ENCODE measurements at regions not wholly inside any gene's neighbourhood (a gene's known extent, or its start where the extent isn't known, plus 50 kb on each side); places are given as distances from the start of the nearest gene placed in this dataset.
A peak's percentile ranks its signal among the peaks of the same experiment; 100 is the strongest.

DNA sequence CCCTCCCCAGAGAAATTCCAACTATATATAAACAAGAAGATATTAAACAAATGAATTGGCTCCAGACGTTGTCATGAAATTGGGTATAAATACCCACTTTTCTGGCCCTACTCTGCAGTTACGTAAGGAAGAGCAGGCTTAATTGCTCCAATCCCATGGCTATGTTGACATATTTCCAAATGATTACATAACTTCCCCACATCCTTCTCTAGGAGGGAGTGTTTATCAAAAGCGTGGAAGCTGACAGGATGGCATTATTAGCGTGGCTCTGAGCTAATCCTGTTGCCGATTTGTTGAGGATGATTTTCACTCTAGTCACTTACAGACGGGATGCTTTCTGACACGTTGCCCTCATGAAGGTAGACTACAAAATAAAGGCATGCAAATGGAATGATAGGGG is 347.5 kb upstream of the TMCO5A start (continued):
- TF ChIP-seq, protein P1, sequence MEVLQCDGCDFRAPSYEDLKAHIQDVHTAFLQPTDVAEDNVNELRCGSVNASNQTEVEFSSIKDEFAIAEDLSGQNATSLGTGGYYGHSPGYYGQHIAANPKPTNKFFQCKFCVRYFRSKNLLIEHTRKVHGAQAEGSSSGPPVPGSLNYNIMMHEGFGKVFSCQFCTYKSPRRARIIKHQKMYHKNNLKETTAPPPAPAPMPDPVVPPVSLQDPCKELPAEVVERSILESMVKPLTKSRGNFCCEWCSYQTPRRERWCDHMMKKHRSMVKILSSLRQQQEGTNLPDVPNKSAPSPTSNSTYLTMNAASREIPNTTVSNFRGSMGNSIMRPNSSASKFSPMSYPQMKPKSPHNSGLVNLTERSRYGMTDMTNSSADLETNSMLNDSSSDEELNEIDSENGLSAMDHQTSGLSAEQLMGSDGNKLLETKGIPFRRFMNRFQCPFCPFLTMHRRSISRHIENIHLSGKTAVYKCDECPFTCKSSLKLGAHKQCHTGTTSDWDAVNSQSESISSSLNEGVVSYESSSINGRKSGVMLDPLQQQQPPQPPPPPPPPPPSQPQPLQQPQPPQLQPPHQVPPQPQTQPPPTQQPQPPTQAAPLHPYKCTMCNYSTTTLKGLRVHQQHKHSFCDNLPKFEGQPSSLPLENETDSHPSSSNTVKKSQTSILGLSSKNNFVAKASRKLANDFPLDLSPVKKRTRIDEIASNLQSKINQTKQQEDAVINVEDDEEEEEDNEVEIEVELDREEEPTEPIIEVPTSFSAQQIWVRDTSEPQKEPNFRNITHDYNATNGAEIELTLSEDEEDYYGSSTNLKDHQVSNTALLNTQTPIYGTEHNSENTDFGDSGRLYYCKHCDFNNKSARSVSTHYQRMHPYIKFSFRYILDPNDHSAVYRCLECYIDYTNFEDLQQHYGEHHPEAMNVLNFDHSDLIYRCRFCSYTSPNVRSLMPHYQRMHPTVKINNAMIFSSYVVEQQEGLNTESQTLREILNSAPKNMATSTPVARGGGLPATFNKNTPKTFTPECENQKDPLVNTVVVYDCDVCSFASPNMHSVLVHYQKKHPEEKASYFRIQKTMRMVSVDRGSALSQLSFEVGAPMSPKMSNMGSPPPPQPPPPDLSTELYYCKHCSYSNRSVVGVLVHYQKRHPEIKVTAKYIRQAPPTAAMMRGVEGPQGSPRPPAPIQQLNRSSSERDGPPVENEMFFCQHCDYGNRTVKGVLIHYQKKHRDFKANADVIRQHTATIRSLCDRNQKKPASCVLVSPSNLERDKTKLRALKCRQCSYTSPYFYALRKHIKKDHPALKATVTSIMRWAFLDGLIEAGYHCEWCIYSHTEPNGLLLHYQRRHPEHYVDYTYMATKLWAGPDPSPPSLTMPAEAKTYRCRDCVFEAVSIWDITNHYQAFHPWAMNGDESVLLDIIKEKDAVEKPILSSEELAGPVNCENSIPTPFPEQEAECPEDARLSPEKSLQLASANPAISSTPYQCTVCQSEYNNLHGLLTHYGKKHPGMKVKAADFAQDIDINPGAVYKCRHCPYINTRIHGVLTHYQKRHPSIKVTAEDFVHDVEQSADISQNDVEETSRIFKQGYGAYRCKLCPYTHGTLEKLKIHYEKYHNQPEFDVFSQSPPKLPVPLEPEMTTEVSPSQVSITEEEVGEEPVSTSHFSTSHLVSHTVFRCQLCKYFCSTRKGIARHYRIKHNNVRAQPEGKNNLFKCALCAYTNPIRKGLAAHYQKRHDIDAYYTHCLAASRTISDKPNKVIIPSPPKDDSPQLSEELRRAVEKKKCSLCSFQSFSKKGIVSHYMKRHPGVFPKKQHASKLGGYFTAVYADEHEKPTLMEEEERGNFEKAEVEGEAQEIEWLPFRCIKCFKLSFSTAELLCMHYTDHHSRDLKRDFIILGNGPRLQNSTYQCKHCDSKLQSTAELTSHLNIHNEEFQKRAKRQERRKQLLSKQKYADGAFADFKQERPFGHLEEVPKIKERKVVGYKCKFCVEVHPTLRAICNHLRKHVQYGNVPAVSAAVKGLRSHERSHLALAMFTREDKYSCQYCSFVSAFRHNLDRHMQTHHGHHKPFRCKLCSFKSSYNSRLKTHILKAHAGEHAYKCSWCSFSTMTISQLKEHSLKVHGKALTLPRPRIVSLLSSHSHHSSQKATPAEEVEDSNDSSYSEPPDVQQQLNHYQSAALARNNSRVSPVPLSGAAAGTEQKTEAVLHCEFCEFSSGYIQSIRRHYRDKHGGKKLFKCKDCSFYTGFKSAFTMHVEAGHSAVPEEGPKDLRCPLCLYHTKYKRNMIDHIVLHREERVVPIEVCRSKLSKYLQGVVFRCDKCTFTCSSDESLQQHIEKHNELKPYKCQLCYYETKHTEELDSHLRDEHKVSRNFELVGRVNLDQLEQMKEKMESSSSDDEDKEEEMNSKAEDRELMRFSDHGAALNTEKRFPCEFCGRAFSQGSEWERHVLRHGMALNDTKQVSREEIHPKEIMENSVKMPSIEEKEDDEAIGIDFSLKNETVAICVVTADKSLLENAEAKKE (CRISPR knock-in tag; IDR thresholded peaks at IDR 0.05): no peak

DNA sequence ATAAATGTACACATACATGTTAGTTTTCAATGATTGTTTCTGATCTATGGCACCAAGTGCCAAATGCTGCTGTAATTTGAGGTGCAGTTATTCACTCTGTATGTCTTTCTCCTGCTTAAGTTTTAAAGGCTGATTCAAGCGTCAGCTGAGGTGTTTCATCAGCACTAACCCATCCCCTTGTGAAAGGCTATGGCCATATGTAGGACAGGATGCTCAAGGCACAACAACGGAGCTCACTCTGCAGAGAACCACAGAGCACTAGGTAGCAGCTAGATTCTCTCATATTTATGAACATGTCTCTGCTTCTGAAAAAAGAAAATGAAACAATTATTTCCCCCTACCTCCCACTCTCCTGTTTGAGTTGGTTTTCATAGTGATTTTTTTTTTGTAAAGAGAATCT is 340.0 kb upstream of the TMCO5A start:
- H4K20me1 ChIP-seq (replicated peaks; ENCODE audit: insufficient read depth): no peaks in the 10 kb centered on the region
- no peaks in the 10 kb centered on the region for H3K36me3 ChIP-seq (ENCODE audit: insufficient read depth)
- no peaks in the 10 kb centered on the region for H3K9me2 ChIP-seq (ENCODE audit: insufficient read depth)
- no peak overlapping the region for H3K4me3 Mint-ChIP-seq
- H2AFZ ChIP-seq: peak overlapping the region; percentile 57; the same call in 1 of the 2 replicates
- H3K27ac ChIP-seq (ENCODE audit: low read depth): no peak overlapping the region
- no peaks in the 10 kb centered on the region for H3K36me3 Mint-ChIP-seq (ENCODE audit: low read depth)
- H3K27me3 Mint-ChIP-seq (ENCODE audit: insufficient read depth, low read depth, poor library complexity): peaks cover 2% of the 10 kb centered on the region
- H3K4me1 ChIP-seq (ENCODE audit: insufficient read depth): no peaks in the 10 kb centered on the region
- no peaks in the 10 kb centered on the region for H3F3A ChIP-seq (replicated peaks; ENCODE audit: low read depth)
- no peaks in the 10 kb centered on the region for H3K9me3 Mint-ChIP-seq
- H3K27me3 ChIP-seq (ENCODE audit: insufficient read depth): no peaks in the 10 kb centered on the region
- H3K79me2 ChIP-seq (replicated peaks; ENCODE audit: insufficient read depth): no peaks in the 10 kb centered on the region
- no peak overlapping the region for H3K27ac Mint-ChIP-seq
- DNase-seq (ENCODE audit: low spot score) (no peak), ATAC-seq (peak; percentile 54; the same call in 2 of the 3 replicates)
- no peak for TF ChIP-seq ZNF114 (CRISPR knock-in tag; IDR thresholded peaks at IDR 0.05)
- TF ChIP-seq, protein P2, sequence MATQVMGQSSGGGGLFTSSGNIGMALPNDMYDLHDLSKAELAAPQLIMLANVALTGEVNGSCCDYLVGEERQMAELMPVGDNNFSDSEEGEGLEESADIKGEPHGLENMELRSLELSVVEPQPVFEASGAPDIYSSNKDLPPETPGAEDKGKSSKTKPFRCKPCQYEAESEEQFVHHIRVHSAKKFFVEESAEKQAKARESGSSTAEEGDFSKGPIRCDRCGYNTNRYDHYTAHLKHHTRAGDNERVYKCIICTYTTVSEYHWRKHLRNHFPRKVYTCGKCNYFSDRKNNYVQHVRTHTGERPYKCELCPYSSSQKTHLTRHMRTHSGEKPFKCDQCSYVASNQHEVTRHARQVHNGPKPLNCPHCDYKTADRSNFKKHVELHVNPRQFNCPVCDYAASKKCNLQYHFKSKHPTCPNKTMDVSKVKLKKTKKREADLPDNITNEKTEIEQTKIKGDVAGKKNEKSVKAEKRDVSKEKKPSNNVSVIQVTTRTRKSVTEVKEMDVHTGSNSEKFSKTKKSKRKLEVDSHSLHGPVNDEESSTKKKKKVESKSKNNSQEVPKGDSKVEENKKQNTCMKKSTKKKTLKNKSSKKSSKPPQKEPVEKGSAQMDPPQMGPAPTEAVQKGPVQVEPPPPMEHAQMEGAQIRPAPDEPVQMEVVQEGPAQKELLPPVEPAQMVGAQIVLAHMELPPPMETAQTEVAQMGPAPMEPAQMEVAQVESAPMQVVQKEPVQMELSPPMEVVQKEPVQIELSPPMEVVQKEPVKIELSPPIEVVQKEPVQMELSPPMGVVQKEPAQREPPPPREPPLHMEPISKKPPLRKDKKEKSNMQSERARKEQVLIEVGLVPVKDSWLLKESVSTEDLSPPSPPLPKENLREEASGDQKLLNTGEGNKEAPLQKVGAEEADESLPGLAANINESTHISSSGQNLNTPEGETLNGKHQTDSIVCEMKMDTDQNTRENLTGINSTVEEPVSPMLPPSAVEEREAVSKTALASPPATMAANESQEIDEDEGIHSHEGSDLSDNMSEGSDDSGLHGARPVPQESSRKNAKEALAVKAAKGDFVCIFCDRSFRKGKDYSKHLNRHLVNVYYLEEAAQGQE (IDR thresholded peaks at IDR 0.05; ENCODE audit: unreplicated experiment): no peak
- TF ChIP-seq CREB1 (CRISPR knock-in tag; IDR thresholded peaks at IDR 0.05; ENCODE audit: low read depth): no peak
- TF ChIP-seq STAT1 (IDR thresholded peaks at IDR 0.05; ENCODE audit: unreplicated experiment): no peak
- H3K4me1 Mint-ChIP-seq: peaks cover 2% of the 10 kb centered on the region; the same call in 1 of the 3 replicates
- no peak overlapping the region for H3K4me3 ChIP-seq
- no peak overlapping the region for H3K4me2 ChIP-seq

All from GM23338 (cell line).